Fibroblast of villous mesenchyme (primary cell): ENCODE measurements at regions not wholly inside any gene's neighbourhood (a gene's known extent, or its start where the extent isn't known, plus 50 kb on each side); places are given as distances from the start of the nearest gene placed in this dataset.

Source experiments
- DNase-seq: peaks from one replicate; pipeline ENCODE4 v3.0.0-alpha.2; 2010; ENCODE audit warnings: low read depth
- H3K4me3 ChIP-seq: 2 replicates; pipeline ENCODE4 v1.5.1; 2011; ENCODE audit warnings: low read depth, mild to moderate bottlenecking, low read length
- CTCF ChIP-seq: IDR thresholded peaks from 2 replicates; pipeline ENCODE4 v1.5.1; 2012; ENCODE audit warnings: low read depth, mild to moderate bottlenecking, low read length; ENCODE audit not compliant: insufficient read depth

- H3K4me3 ChIP-seq: no peak overlapping the region
- DNase-seq: no peak
- TF ChIP-seq CTCF: no peak
Observed at GRCh38 chr6:8905757-8906156, 470.4 kb upstream of the SLC35B3 start.

GRCh38 chr6:8904754-8905153 is 469.4 kb upstream of the SLC35B3 start:
- H3K4me3 ChIP-seq: no peak overlapping the region
- no peak for DNase-seq
- TF ChIP-seq CTCF: no peak

- no peak overlapping the region for H3K4me3 ChIP-seq
- no peak for TF ChIP-seq CTCF
- DNase-seq: no peak
Observed at GRCh38 chr6:8900056-8900455, 464.7 kb upstream of the SLC35B3 start.

- no peak for DNase-seq
- TF ChIP-seq CTCF: no peak
- H3K4me3 ChIP-seq: no peak overlapping the region
Observed at GRCh38 chr6:8889514-8889913, 454.2 kb upstream of the SLC35B3 start.

GRCh38 chr6:8888468-8888867 is 453.1 kb upstream of the SLC35B3 start:
- peak; percentile 17 for TF ChIP-seq CTCF
- no peak for DNase-seq
- no peak overlapping the region for H3K4me3 ChIP-seq

GRCh38 chr6:8881663-8882062 is 446.3 kb upstream of the SLC35B3 start:
- DNase-seq: no peak
- no peak overlapping the region for H3K4me3 ChIP-seq
- no peak for TF ChIP-seq CTCF

- DNase-seq: no peak
- no peak for TF ChIP-seq CTCF
Observed at GRCh38 chr6:8879334-8879733, 444.0 kb upstream of the SLC35B3 start.

More at GRCh38 chr6:8879334-8879733, 444.0 kb upstream of the SLC35B3 start:
- H3K4me3 ChIP-seq: no peak overlapping the region
